Loucy (cell line): ENCODE measurements at regions not wholly inside any gene's neighbourhood (a gene's known extent, or its start where the extent isn't known, plus 50 kb on each side); places are given as distances from the start of the nearest gene placed in this dataset.

Source experiments
- H2AFZ ChIP-seq: fragments of 200-600 bp; sonication (generic); 2 replicates; pipeline ENCODE4 v1.6.0; 2016; ENCODE audit warnings: antibody characterized with exemption, mild to moderate bottlenecking, low read length, moderate library complexity
- H3F3A ChIP-seq: fragments of 200-600 bp; 2 replicates; pipeline ENCODE4 v1.6.0; 2016; ENCODE audit warnings: antibody characterized with exemption, low read depth, mild to moderate bottlenecking
- H3K27me3 ChIP-seq: fragments of 200-600 bp; sonication (generic); 2 replicates; pipeline ENCODE4 v1.6.1; 2014; ENCODE audit warnings: low read length, mild to moderate bottlenecking; ENCODE audit not compliant: insufficient read depth, poor library complexity, severe bottlenecking
- H3K36me3 ChIP-seq: fragments of 200-600 bp; sonication (generic); 2 replicates; pipeline ENCODE4 v1.6.1; 2016; ENCODE audit warnings: low read length; ENCODE audit not compliant: insufficient read depth
- H3K4me1 ChIP-seq: fragments of 200-600 bp; sonication (generic); 2 replicates; pipeline ENCODE4 v1.5.1; 2014; ENCODE audit warnings: low read length, mild to moderate bottlenecking; ENCODE audit not compliant: insufficient read depth, poor library complexity, severe bottlenecking
- H3K4me2 ChIP-seq: fragments of 200-600 bp; sonication (generic); 2 replicates; pipeline ENCODE4 v1.6.0; 2014; ENCODE audit warnings: antibody characterized with exemption, low read length, low read depth, mild to moderate bottlenecking; ENCODE audit not compliant: poor library complexity, severe bottlenecking
- H3K4me3 ChIP-seq: fragments of 200-600 bp; sonication (generic); 2 replicates; pipeline ENCODE4 v1.5.1; 2014; ENCODE audit warnings: low read length, mild to moderate bottlenecking, mixed read lengths; ENCODE audit not compliant: poor library complexity, severe bottlenecking
- H3K79me2 ChIP-seq: fragments of 200-600 bp; sonication (generic); 2 replicates; pipeline ENCODE4 v1.6.1; 2014; ENCODE audit warnings: low read length; ENCODE audit not compliant: insufficient read depth
- H3K9ac ChIP-seq: fragments of 200-600 bp; sonication (generic); 2 replicates; pipeline ENCODE4 v1.6.0; 2014; ENCODE audit warnings: mild to moderate bottlenecking, low read depth, low read length, moderate library complexity; ENCODE audit not compliant: poor library complexity, severe bottlenecking
- H3K9me2 ChIP-seq: fragments of 200-600 bp; sonication (generic); replicated peaks from 2 replicates; pipeline ENCODE4 v1.6.1; 2016; ENCODE audit warnings: low read depth, low read length, mixed read lengths
- H3K9me3 ChIP-seq: fragments of 200-600 bp; sonication (generic); 2 replicates; pipeline ENCODE4 v1.6.1; 2014; ENCODE audit warnings: mild to moderate bottlenecking, antibody characterized with exemption, low read length, low read depth; ENCODE audit not compliant: insufficient read depth
- H4K20me1 ChIP-seq: fragments of 200-600 bp; sonication (generic); 2 replicates; pipeline ENCODE4 v1.6.0; 2014; ENCODE audit warnings: antibody characterized with exemption, low read length, mild to moderate bottlenecking; ENCODE audit not compliant: insufficient read depth, poor library complexity, severe bottlenecking
- EZH2phosphoT487 ChIP-seq: fragments of 200-600 bp; IDR thresholded peaks from 2 replicates; pipeline ENCODE4 v1.6.1; 2018; ENCODE audit warnings: antibody characterized with exemption, mild to moderate bottlenecking, moderate library complexity, borderline replicate concordance
- TF ChIP-seq, protein P1 (sequence below): fragments of 200-600 bp; sonication (generic); conservative IDR thresholded peaks from 2 replicates; pipeline ENCODE4 v1.5.1; 2014; ENCODE audit warnings: mild to moderate bottlenecking, antibody characterized with exemption, low read length

DNA sequence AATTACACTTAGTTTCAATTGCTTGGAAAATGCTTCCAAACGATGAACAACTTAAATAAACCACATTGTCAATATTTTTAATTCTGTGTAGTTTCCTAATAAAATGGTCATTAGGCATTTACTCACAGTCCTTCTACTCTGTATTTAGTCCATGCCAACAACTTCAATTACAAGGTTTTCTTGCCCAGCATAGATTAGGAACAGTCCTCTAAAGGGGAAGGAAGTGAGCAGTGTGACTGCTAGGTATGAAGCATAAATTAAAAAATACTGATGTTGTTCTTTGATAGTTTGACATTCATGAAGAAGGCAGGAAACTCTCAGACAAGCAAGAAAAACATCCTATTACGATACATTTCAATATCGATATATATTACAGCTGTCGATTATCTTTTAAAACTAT is 716.0 kb upstream of the PCDH9 start:
- no peak overlapping the region for H2AFZ ChIP-seq
- no peaks in the 10 kb centered on the region for H3K4me1 ChIP-seq
- H3F3A ChIP-seq, result no peaks in the 10 kb centered on the region
- H3K4me3 ChIP-seq, result no peak overlapping the region
- no peaks in the 10 kb centered on the region for H4K20me1 ChIP-seq
- no peaks in the 10 kb centered on the region for H3K9me2 ChIP-seq
- no peak overlapping the region for H3K4me2 ChIP-seq
- H3K9me3 ChIP-seq, result no peaks in the 10 kb centered on the region
- H3K79me2 ChIP-seq, result no peaks in the 10 kb centered on the region
- TF ChIP-seq EZH2phosphoT487, result no peak
- TF ChIP-seq, protein P1, sequence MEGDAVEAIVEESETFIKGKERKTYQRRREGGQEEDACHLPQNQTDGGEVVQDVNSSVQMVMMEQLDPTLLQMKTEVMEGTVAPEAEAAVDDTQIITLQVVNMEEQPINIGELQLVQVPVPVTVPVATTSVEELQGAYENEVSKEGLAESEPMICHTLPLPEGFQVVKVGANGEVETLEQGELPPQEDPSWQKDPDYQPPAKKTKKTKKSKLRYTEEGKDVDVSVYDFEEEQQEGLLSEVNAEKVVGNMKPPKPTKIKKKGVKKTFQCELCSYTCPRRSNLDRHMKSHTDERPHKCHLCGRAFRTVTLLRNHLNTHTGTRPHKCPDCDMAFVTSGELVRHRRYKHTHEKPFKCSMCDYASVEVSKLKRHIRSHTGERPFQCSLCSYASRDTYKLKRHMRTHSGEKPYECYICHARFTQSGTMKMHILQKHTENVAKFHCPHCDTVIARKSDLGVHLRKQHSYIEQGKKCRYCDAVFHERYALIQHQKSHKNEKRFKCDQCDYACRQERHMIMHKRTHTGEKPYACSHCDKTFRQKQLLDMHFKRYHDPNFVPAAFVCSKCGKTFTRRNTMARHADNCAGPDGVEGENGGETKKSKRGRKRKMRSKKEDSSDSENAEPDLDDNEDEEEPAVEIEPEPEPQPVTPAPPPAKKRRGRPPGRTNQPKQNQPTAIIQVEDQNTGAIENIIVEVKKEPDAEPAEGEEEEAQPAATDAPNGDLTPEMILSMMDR, result no peak
- H3K27me3 ChIP-seq, result no peaks in the 10 kb centered on the region
- no peak overlapping the region for H3K9ac ChIP-seq
- no peaks in the 10 kb centered on the region for H3K36me3 ChIP-seq

GRCh38 chr13:67943116-67943515 is 713.0 kb upstream of the PCDH9 start:
- Histone ChIP-seq H3F3A (no peaks in the 10 kb centered on the region), H3K9me2 (no peaks in the 10 kb centered on the region), H3K4me2 (no peak overlapping the region), H3K27me3 (no peaks in the 10 kb centered on the region), H4K20me1 (no peaks in the 10 kb centered on the region), H3K36me3 (no peaks in the 10 kb centered on the region), H3K4me3 (no peak overlapping the region), H2AFZ (no peak overlapping the region), H3K9ac (no peak overlapping the region), H3K4me1 (no peaks in the 10 kb centered on the region), H3K9me3 (no peaks in the 10 kb centered on the region), H3K79me2 (no peaks in the 10 kb centered on the region)
- TF ChIP-seq EZH2phosphoT487, result no peak
- TF ChIP-seq, protein P1, result no peak

DNA sequence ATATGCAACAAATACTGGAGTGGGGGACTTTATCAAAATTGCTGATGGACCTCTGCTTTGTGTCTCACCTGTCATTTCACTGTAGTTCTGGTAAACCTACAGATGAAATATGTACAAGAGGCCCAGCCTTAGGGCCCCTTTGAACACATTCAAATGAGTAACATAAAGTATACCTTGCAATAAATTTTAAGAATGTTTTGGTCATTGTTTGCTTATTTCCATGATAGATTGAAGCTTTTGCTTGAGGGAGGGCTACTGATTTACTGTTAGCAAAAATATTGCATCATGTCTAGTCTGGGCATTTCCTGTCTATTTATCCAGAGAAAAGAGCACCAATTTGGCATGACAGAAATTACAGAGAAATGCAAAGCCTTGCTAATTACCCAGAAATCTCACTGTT is 705.5 kb upstream of the PCDH9 start:
- no peak overlapping the region for H3K9ac ChIP-seq
- H3F3A ChIP-seq, result no peaks in the 10 kb centered on the region
- H3K4me1 ChIP-seq, result no peaks in the 10 kb centered on the region
- TF ChIP-seq, protein P1, result no peak
- no peak for TF ChIP-seq EZH2phosphoT487
- no peak overlapping the region for H3K4me2 ChIP-seq
- no peak overlapping the region for H2AFZ ChIP-seq
- no peaks in the 10 kb centered on the region for H3K27me3 ChIP-seq
- no peak overlapping the region for H3K4me3 ChIP-seq
- no peaks in the 10 kb centered on the region for H3K36me3 ChIP-seq
- H3K9me3 ChIP-seq, result no peaks in the 10 kb centered on the region
- H3K79me2 ChIP-seq, result no peaks in the 10 kb centered on the region
- no peaks in the 10 kb centered on the region for H3K9me2 ChIP-seq
- no peaks in the 10 kb centered on the region for H4K20me1 ChIP-seq
